Thoracic aorta (tissue), 2 donors: ENCODE measurements at regions not wholly inside any gene's neighbourhood (a gene's known extent, or its start where the extent isn't known, plus 50 kb on each side); places are given as distances from the start of the nearest gene placed in this dataset.

Experiments
- ATAC-seq: fragments of 150-250 bp; one replicate; pipeline ENCODE4 v1.8.0; 2017; ENCODE audit warnings: low read depth; ENCODE audit not compliant: insufficient number of reproducible peaks, low FRiP score
- DNase-seq: peaks from one replicate; pipeline ENCODE4 v3.0.0-alpha.2; 2020; ENCODE audit warnings: low spot score
- H3K27ac ChIP-seq, 2 donors: fragments of 200-600 bp; sonication (generic); 1 replicate in 1 of 2; 2 replicates in 1 of 2; pipeline ENCODE4 v1.5.1; 2016; ENCODE audit warnings: mild to moderate bottlenecking in 2 of 2, moderate library complexity in 2 of 2
- H3K27me3 ChIP-seq: fragments of 200-600 bp; sonication (generic); replicated peaks from 2 replicates; pipeline ENCODE4 v1.6.0; 2016; ENCODE audit warnings: mild to moderate bottlenecking; ENCODE audit not compliant: insufficient read depth
- H3K36me3 ChIP-seq: fragments of 200-600 bp; sonication (generic); one replicate; pipeline ENCODE4 v1.5.1; 2016
- H3K4me1 ChIP-seq, 2 donors: fragments of 200-600 bp; sonication (generic); 1 replicate in 1 of 2; 2 replicates in 1 of 2; pipeline versions ENCODE4 v1.5.1 to v1.6.0; 2016; ENCODE audit warnings: low read depth in 2 of 2, mild to moderate bottlenecking in 1 of 2; ENCODE audit not compliant: control insufficient read depth in 1 of 2
- H3K4me3 ChIP-seq: fragments of 200-600 bp; sonication (generic); 2 replicates; pipeline ENCODE4 v1.5.1; 2016; ENCODE audit warnings: mild to moderate bottlenecking
- H3K9me3 ChIP-seq: fragments of 200-600 bp; sonication (generic); 2 replicates; pipeline ENCODE4 v1.5.1; 2016
- TF ChIP-seq, protein P1 (sequence below): fragments of 200-600 bp; sonication (generic); IDR thresholded peaks from one replicate; pipeline ENCODE4 v1.5.1; 2019; ENCODE audit warnings: antibody characterized with exemption

GRCh38 chr11:134559602-134559962 lies 147.5 kb upstream of the B3GAT1 start:
- Histone ChIP-seq H3K4me3 (no peak overlapping the region), H3K9me3 (no peaks in the 10 kb centered on the region), H3K4me1 (no peaks in the 10 kb centered on the region), H3K27me3 (no peaks in the 10 kb centered on the region), H3K36me3 (no peaks in the 10 kb centered on the region), H3K27ac (no peak overlapping the region)
- DNase-seq, result no peak
- no peak for ATAC-seq
- TF ChIP-seq, protein P1, sequence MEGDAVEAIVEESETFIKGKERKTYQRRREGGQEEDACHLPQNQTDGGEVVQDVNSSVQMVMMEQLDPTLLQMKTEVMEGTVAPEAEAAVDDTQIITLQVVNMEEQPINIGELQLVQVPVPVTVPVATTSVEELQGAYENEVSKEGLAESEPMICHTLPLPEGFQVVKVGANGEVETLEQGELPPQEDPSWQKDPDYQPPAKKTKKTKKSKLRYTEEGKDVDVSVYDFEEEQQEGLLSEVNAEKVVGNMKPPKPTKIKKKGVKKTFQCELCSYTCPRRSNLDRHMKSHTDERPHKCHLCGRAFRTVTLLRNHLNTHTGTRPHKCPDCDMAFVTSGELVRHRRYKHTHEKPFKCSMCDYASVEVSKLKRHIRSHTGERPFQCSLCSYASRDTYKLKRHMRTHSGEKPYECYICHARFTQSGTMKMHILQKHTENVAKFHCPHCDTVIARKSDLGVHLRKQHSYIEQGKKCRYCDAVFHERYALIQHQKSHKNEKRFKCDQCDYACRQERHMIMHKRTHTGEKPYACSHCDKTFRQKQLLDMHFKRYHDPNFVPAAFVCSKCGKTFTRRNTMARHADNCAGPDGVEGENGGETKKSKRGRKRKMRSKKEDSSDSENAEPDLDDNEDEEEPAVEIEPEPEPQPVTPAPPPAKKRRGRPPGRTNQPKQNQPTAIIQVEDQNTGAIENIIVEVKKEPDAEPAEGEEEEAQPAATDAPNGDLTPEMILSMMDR, result no peak

DNA sequence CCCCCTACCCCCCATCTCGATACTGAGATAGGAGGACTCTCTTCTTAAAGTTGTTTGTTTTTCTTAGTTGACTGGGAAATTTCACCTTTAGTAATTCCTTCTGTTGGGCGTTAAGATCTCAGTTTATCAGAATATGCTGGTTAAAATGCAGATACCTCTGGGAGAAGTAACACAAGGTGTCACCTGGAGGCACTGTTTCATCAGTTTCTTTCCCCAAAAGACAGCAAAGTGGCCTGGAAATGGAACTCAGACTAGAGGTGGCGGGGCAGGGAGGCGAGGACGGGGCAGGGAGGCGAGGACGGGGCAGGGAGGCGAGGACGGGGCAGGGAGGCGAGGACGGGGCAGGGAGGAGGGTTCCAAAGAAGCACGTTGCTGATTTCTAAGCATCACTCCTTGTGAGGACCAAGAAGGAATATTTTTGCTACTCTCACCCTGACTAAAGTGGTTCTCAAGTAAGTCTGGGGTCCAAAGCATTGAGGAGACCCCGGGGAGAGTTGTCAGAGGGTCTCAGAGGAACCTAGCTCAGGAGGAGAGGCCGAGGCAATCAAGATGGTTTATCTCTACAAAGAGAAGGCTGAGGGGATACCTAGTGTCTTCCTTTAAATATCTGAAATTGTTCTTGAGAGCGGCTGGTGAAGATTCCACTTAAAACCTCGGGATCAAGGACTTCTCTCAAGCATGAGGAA lies 147.0 kb upstream of the B3GAT1 start:
- Histone ChIP-seq H3K27me3 (no peaks in the 10 kb centered on the region), H3K4me3 (no peak overlapping the region), H3K9me3 (no peaks in the 10 kb centered on the region), H3K36me3 (no peaks in the 10 kb centered on the region), H3K27ac (no peak overlapping the region), H3K4me1 (no peaks in the 10 kb centered on the region)
- ATAC-seq (no peak), DNase-seq (no peak)
- TF ChIP-seq, protein P1, result no peak

- H3K27me3 ChIP-seq, result no peaks in the 10 kb centered on the region
- no peaks in the 10 kb centered on the region for H3K4me1 ChIP-seq
- H3K27ac ChIP-seq, result no peak overlapping the region
- no peaks in the 10 kb centered on the region for H3K36me3 ChIP-seq
- no peak overlapping the region for H3K4me3 ChIP-seq
- no peak for DNase-seq
- TF ChIP-seq, protein P1, result no peak
- H3K9me3 ChIP-seq, result no peaks in the 10 kb centered on the region
- ATAC-seq, result no peak
Measured at GRCh38 chr11:134558258-134558835, 146.3 kb upstream of the B3GAT1 start.

DNA sequence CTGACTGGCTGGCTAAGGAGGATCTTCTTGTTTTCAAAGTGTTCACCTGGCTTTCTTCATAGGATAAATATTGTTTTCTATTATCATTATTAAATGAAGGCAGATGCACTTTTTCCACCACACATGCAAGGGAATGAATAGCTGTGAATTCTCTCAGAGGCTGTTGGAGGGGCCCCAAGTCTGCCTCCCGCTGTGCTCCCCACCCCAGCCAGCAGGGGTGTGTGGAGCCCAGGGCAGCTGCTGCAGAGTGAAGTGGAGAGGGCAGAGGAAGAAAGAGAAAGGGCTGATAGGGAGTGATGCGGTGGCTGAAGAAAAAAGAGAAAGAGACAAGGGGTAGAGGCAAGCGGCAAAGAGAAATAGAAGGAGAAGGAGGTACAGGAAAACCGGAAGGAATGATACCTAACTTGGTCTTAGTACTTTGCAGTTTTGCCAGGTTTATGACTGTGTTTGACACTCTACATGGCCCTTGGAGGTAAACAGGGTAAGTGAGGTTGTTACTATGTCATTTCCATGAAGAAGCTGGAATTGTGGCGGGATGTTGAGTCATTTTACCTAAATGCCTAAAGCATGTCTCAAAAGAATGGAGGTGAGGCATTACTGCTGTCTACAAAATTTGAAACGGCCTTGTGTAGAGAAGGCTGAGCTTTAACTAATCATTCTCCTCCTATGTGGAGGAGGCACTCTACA lies 145.7 kb upstream of the B3GAT1 start:
- Histone ChIP-seq H3K27ac (no peak overlapping the region), H3K27me3 (no peaks in the 10 kb centered on the region), H3K9me3 (no peaks in the 10 kb centered on the region), H3K36me3 (no peaks in the 10 kb centered on the region), H3K4me1 (no peaks in the 10 kb centered on the region), H3K4me3 (no peak overlapping the region)
- ATAC-seq (no peak), DNase-seq (no peak)
- TF ChIP-seq, protein P1, result no peak

DNA sequence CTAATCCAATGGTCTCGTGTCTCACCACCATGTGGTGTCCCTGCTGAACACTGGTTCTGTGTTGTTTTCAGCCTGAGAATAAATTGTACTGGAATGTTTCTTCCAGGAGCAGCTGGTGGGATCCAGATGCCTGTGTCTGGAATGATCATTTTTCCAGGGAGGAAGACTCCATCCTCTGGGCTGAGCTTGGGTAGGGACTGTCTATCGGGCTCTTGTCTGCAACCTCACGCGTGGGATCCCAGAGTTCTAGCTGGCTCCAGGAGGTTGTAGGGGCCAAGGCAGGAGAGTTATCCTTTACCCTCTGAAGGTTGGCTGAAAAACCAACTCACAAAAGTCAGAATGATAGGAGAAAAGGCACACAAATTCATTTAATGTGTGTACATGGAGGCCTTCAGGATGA lies 144.1 kb upstream of the B3GAT1 start:
- H3K4me3 ChIP-seq, result no peak overlapping the region
- no peak overlapping the region for H3K27ac ChIP-seq
- DNase-seq (no peak), ATAC-seq (no peak)
- TF ChIP-seq, protein P1, result no peak
- no peaks in the 10 kb centered on the region for H3K36me3 ChIP-seq
- no peaks in the 10 kb centered on the region for H3K27me3 ChIP-seq
- H3K9me3 ChIP-seq, result no peaks in the 10 kb centered on the region
- H3K4me1 ChIP-seq, result no peaks in the 10 kb centered on the region
